COLO668 (cell line): ENCODE measurements at regions not wholly inside any gene's neighbourhood (a gene's known extent, or its start where the extent isn't known, plus 50 kb on each side); places are given as distances from the start of the nearest gene placed in this dataset.
"Not testable (repeated sequence)": the region's sequence is repeated elsewhere in the genome, so short reads cannot be mapped to it uniquely, and the experiment has no call there.

Experiments
- DNase-seq: peaks from one replicate; lab custom pipeline; 2025; ENCODE audit not compliant: unreplicated experiment; lab: John Stamatoyannopoulos, UW

- DNase-seq: not testable (repeated sequence)
Observed at GRCh38 chr17:22129920-22130319, 437.6 kb downstream of the KCNJ18 start.

- DNase-seq: no peak
Observed at GRCh38 chr17:22131740-22132139, 439.4 kb downstream of the KCNJ18 start.

DNA sequence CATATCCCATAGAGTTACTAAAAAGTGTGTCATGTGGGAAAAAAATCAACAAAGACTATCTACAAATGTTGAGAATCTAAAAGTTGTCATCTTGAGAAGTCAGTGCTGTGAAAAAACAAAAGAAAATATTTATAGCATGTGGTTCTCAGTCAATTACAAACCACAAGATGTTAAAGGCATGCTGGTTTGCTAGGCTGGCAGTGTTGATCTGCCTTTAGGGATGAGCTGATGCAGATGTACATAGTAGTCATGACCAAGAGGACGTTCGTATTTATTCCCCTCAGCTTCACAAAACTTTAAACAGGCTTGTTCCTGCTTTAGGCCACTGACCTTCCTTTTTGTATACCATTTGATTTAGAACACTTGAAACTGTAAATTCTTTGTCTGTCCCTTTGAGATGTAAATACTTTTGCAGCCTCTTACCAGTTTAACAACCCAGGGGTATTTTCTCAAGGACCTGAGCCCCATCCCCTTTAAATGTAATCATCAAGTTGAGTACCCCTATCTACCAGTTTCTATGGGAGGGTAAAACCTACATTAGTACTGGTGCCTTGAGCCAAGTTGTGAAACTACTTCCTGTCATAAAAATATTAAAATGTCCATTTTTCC lies 446.6 kb downstream of the KCNJ18 start:
- no peak for DNase-seq

DNA sequence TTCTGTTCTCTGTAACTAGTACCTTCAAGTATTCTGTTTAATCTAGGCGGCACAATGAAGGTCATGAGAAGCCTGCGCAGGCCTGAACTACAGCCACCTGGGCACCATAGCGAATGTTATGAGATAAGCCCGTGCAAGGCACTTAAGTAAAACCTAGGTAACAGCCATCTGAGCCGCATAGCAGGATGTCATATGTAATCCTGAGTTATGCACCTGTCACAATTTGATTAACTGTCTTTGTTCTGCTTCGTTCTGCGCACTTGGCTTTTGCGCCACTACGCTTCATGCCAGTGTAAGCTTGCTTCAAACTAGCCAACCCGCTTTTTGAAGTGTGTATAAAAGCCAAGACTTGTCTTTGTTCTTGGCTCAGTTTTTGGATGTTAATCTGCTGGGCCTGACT lies 449.8 kb downstream of the KCNJ18 start:
- no peak for DNase-seq

GRCh38 chr17:22145605-22146178 lies 453.4 kb downstream of the KCNJ18 start:
- DNase-seq: no peak

GRCh38 chr17:22158364-22158763 lies 466.0 kb downstream of the KCNJ18 start:
- no peak for DNase-seq

- DNase-seq: no peak
Observed at GRCh38 chr17:22161376-22161775, 469.1 kb downstream of the KCNJ18 start.

- no peak for DNase-seq
Observed at GRCh38 chr17:22171631-22172030, 479.3 kb downstream of the KCNJ18 start.

DNA sequence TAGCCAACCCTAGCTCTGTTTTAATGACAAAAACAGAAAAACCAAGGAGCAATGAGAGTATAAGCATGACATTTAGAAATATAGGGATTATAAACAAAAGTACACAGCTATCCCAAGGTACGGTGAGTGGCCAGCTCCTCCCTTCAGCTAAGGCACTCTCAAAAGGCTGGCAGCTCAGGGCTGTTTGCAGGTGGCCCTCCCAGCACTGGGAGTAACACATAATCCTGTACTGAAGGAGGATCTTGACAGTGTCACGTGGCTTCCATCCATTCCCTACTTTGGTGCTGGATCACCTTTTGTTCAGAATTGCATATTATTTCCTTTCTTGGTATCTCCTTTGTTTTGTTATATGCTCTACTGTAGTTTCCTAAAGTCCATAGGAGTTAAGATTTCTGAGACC lies 500.8 kb downstream of the KCNJ18 start:
- DNase-seq: no peak

DNA sequence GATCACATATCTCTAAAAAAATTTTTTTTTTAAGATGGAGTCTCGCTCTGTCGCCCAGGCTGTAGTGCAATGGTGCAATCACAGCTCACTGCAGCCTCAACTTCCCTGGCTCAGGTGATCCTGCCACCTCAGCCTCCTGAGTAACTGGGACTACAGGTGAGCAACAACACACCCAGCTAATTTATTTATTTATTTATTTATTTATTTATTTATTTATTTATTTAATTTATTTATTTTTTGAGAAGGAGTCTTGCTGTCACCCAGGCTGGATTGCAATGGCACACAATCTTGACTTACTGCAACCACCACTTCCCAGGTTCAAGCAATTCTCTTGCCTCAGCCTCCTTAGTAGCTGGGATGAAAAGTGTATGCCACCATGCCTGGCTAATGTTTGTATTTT lies 507.9 kb downstream of the KCNJ18 start:
- DNase-seq: not testable (repeated sequence)

GRCh38 chr17:22202702-22203101 lies 510.4 kb downstream of the KCNJ18 start:
- DNase-seq: no peak

DNA sequence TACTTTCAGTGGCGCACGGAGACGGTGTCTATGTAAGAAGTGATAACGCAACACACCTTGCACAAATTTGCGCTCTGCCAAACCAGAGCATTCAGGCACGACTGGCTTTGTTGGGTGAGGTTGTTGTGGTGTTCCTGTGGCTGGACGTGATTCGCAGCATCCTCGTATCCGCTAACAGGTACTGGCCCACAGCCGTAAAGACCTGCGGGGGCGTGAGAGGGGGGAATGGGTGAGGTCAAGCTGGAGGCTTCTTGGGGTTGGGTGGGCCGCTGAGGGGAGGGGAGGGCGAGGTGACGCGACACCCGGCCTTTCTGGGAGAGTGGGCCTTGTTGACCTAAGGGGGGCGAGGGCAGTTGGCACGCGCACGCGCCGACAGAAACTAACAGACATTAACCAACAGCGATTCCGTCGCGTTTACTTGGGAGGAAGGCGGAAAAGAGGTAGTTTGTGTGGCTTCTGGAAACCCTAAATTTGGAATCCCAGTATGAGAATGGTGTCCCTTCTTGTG lies 510.9 kb downstream of the KCNJ18 start:
- DNase-seq: no peak

DNA sequence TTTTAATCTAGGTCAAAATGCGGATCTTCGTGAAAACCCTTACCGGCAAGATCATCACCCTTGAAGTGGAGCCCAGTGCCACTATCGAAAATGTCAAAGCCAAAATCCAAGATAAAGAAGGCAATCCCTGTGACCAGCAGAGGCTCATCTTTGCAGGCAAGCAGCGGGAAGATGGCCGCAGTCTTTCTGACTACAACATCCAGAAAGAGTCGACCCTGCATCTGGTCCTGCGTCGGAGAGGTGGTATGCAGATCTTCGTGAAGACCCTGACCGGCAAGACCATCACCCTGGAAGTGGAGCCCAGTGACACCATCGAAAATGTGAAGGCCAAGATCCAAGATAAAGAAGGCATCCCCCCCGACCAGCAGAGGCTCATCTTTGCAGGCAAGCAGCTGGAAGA lies 511.8 kb downstream of the KCNJ18 start:
- not testable (repeated sequence) for DNase-seq

GRCh38 chr17:22210212-22210611 lies 517.9 kb downstream of the KCNJ18 start:
- DNase-seq: not testable (repeated sequence)

- not testable (repeated sequence) for DNase-seq
Observed at GRCh38 chr17:22213169-22213568, 520.8 kb downstream of the KCNJ18 start.

DNA sequence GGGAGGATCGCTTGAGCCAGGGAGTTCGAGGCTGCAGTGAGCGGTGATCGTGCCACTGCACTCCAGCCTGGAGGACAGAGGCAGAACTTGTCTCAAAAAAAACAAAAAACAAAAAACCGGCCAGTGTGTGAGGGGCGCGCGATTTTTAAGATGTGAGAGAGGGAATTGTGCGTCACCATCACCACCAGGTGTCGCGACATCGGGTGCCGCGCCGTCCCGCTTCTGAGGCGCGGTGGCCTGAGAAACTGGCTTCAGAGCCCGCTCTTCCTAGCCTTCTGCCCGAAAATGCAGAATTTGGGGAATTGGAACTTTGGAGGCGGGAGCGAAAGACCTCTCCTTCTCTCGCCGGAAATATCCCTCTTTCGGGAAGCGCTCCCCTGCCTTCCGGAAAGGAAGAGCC lies 524.8 kb downstream of the KCNJ18 start:
- DNase-seq: no peak

GRCh38 chr17:22221344-22221743 lies 529.0 kb downstream of the KCNJ18 start:
- no peak for DNase-seq

GRCh38 chr17:22226477-22226876 lies 534.2 kb downstream of the KCNJ18 start:
- not testable (repeated sequence) for DNase-seq

DNA sequence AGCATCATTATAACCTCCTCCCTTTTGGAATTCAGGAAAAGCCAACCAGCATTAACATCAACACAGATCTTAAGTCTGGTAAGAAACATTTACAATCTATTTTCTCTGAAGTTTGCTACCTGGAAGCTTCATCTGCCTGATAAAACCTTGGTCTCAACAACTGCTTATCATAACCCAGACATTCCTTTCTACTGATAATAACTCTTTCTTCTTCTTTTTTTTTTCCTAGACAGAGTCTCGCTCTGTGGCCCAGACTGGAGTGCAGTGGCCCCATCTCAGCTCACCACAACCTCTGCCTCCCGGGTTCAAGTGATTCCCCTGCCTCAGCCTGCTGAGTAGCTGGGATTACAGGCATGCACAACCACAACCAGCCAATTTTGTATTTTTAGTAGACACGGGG lies 534.6 kb downstream of the KCNJ18 start:
- not testable (repeated sequence) for DNase-seq

- DNase-seq: not testable (repeated sequence)
Observed at GRCh38 chr17:22227699-22228553, 535.6 kb downstream of the KCNJ18 start.

- DNase-seq: not testable (repeated sequence)
Observed at GRCh38 chr17:22229821-22230220, 537.5 kb downstream of the KCNJ18 start.

DNA sequence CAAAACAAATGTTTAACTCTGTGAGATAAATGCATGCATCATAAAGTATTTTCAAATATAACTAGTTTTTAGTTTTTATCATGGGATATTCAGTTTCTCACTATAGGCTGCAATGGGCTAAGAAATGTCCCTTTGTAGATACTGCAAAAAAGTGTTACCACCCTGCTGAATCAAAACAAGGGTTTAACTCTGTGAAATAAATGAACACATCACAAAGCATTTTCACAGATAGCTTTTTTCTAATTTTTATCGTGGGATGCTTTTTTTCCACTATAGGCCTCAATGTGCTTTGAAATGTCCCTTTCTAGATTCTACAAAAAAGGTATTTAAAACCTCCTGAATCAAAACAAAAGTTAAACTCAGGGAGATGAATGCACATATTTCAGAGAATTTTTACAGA lies 541.1 kb downstream of the KCNJ18 start:
- DNase-seq: no peak
